K562 (cell line): ENCODE measurements at regions not wholly inside any gene's neighbourhood (a gene's known extent, or its start where the extent isn't known, plus 50 kb on each side); places are given as distances from the start of the nearest gene placed in this dataset.

ENCODE experiments used
- ARID1B ChIP-seq: fragments of 450-650 bp; IDR thresholded peaks from 2 replicates; pipeline ENCODE4 v1.6.1; 2016; ENCODE audit warnings: antibody characterized with exemption, mild to moderate bottlenecking, inconsistent platforms
- BRF2 ChIP-seq: IDR thresholded peaks from 3 replicates; pipeline ENCODE4 v1.6.1; 2011; ENCODE audit warnings: borderline replicate concordance, mild to moderate bottlenecking; ENCODE audit not compliant: insufficient read length, insufficient read depth
- C11orf30 ChIP-seq: fragments of 450-650 bp; IDR thresholded peaks from 2 replicates; pipeline ENCODE4 v1.6.1; 2016; ENCODE audit warnings: low read depth, mild to moderate bottlenecking
- CXXC5 ChIP-seq: fragments of 250-450 bp; sonication (Bioruptor Pico); IDR thresholded peaks from 2 replicates; pipeline ENCODE4 v1.8.0; 2022; ENCODE audit warnings: inconsistent platforms, mild to moderate bottlenecking, moderate library complexity
- DDX20 ChIP-seq: fragments of 450-650 bp; IDR thresholded peaks from 2 replicates; pipeline ENCODE4 v1.6.1; 2016; ENCODE audit warnings: missing genetic modification characterization, low read depth, mild to moderate bottlenecking, missing compliant biosample characterization, moderate library complexity
- E2F4 ChIP-seq: sonication (generic); formaldehyde crosslinking; IDR thresholded peaks from 2 replicates; pipeline ENCODE4 v1.8.0; 2022; ENCODE audit warnings: mild to moderate bottlenecking, low read depth, missing genetic modification reagents
- EGR1 ChIP-seq: fragments of 450-650 bp; conservative IDR thresholded peaks from 2 replicates; pipeline ENCODE4 v1.6.1; 2017; ENCODE audit warnings: mild to moderate bottlenecking
- PML ChIP-seq: IDR thresholded peaks from 2 replicates; pipeline ENCODE4 v1.6.1; 2012; ENCODE audit warnings: low read length, inconsistent platforms
- POLR2G ChIP-seq: fragments of 200-400 bp; formaldehyde crosslinking; IDR thresholded peaks from 2 replicates; pipeline ENCODE4 v1.6.1; 2017; ENCODE audit warnings: low read depth, mild to moderate bottlenecking, antibody characterized with exemption, low read length, moderate library complexity
- PRDM10 ChIP-seq: fragments of 450-650 bp; IDR thresholded peaks from 2 replicates; pipeline ENCODE4 v1.6.1; 2018; ENCODE audit not compliant: partially characterized antibody
- RBM17 ChIP-seq: fragments of 200-400 bp; formaldehyde crosslinking; IDR thresholded peaks from 2 replicates; pipeline ENCODE4 v1.6.1; 2017; ENCODE audit warnings: low read depth, mild to moderate bottlenecking, low read length, borderline replicate concordance
- SNAPC5 ChIP-seq: fragments of 250-450 bp; sonication (Bioruptor Pico); IDR thresholded peaks from 2 replicates; pipeline ENCODE4 v1.8.0; 2021; ENCODE audit warnings: moderate library complexity, mild to moderate bottlenecking, inconsistent platforms
- ZBTB17 ChIP-seq: fragments of 450-650 bp; formaldehyde crosslinking; IDR thresholded peaks from 2 replicates; pipeline ENCODE4 v1.4.0; 2020; ENCODE audit warnings: mild to moderate bottlenecking
- ZNF253 ChIP-seq: fragments of 250-450 bp; sonication (Bioruptor Pico); conservative IDR thresholded peaks from 2 replicates; pipeline ENCODE4 v1.6.1; 2021; ENCODE audit warnings: mild to moderate bottlenecking
- ZNF395 ChIP-seq: fragments of 200-800 bp; sonication (Bioruptor generic); IDR thresholded peaks from 2 replicates; pipeline ENCODE4 v1.6.1; 2017; ENCODE audit warnings: missing genetic modification characterization, missing compliant biosample characterization
- ZNF699 ChIP-seq: fragments of 250-450 bp; sonication (Bioruptor Pico); IDR thresholded peaks from 2 replicates; pipeline ENCODE4 v1.8.0; 2021; ENCODE audit warnings: mild to moderate bottlenecking, moderate library complexity; ENCODE audit not compliant: insufficient replicate concordance

- TF ChIP-seq RBM17 (no peak), PRDM10 (peak; percentile 69), BRF2 (no peak), ZNF253 (CRISPR knock-in tag) (no peak), SNAPC5 (no peak), ZNF699 (CRISPR knock-in tag) (no peak), DDX20 (no peak), C11orf30 (no peak), EGR1 (no peak), POLR2G (no peak), ZNF395 (no peak), ARID1B (peak; percentile 54), E2F4 (CRISPR knock-in tag) (no peak), CXXC5 (CRISPR knock-in tag) (peak; percentile 54), PML (no peak), ZBTB17 (CRISPR knock-in tag) (no peak)
Observed at GRCh38 chr11:116276051-116277044, 496.4 kb downstream of the BUD13 start (continued).
